ENCODE measurements at regions not wholly inside any gene's neighbourhood (a gene's known extent, or its start where the extent isn't known, plus 50 kb on each side); places are given as distances from the start of the nearest gene placed in this dataset.
A peak's percentile ranks its signal among the peaks of the same experiment; 100 is the strongest.

- FAIRE-seq (no peak), DNase-seq (ENCODE audit: low read depth) (peak; percentile 62)
- Histone ChIP-seq H3K36me3 (ENCODE audit: control insufficient read depth, insufficient read depth, low read length) (no peaks in the 10 kb centered on the region), H3K4me3 (ENCODE audit: low read depth, low read length) (no peak overlapping the region), H3K27me3 (ENCODE audit: control insufficient read depth, insufficient read depth, low read length) (no peaks in the 10 kb centered on the region)
- no peak for TF ChIP-seq CTCF (IDR thresholded peaks at IDR 0.05; ENCODE audit: insufficient read depth, low read length, severe bottlenecking)
These were observed 60.1 kb upstream of the PLEKHG1 start for GRCh38 chr6:150539568-150539967.

GRCh38 chr6:150541576-150541975 is 58.1 kb upstream of the PLEKHG1 start:
- no peaks in the 10 kb centered on the region for H3K36me3 ChIP-seq (ENCODE audit: control insufficient read depth, insufficient read depth, low read length)
- no peak for DNase-seq (ENCODE audit: low read depth)
- FAIRE-seq, result no peak
- peaks cover 2% of the 10 kb centered on the region for H3K27me3 ChIP-seq (ENCODE audit: control insufficient read depth, insufficient read depth, low read length)
- TF ChIP-seq CTCF (IDR thresholded peaks at IDR 0.05; ENCODE audit: insufficient read depth, low read length, severe bottlenecking), result no peak
- no peak overlapping the region for H3K4me3 ChIP-seq (ENCODE audit: low read depth, low read length)

GRCh38 chr6:150543178-150543577 is 56.5 kb upstream of the PLEKHG1 start:
- no peak for TF ChIP-seq CTCF (IDR thresholded peaks at IDR 0.05; ENCODE audit: insufficient read depth, low read length, severe bottlenecking)
- no peaks in the 10 kb centered on the region for H3K36me3 ChIP-seq (ENCODE audit: control insufficient read depth, insufficient read depth, low read length)
- FAIRE-seq (no peak), DNase-seq (ENCODE audit: low read depth) (no peak)
- peaks cover 2% of the 10 kb centered on the region for H3K27me3 ChIP-seq (ENCODE audit: control insufficient read depth, insufficient read depth, low read length)
- H3K4me3 ChIP-seq (ENCODE audit: low read depth, low read length), result no peak overlapping the region

GRCh38 chr6:150544793-150545192 is 54.9 kb upstream of the PLEKHG1 start:
- Histone ChIP-seq H3K27me3 (ENCODE audit: control insufficient read depth, insufficient read depth, low read length) (peaks cover 2% of the 10 kb centered on the region), H3K36me3 (ENCODE audit: control insufficient read depth, insufficient read depth, low read length) (no peaks in the 10 kb centered on the region), H3K4me3 (ENCODE audit: low read depth, low read length) (no peak overlapping the region)
- FAIRE-seq (no peak), DNase-seq (ENCODE audit: low read depth) (no peak)
- no peak for TF ChIP-seq CTCF (IDR thresholded peaks at IDR 0.05; ENCODE audit: insufficient read depth, low read length, severe bottlenecking)

GRCh38 chr6:150546457-150546856 is 53.2 kb upstream of the PLEKHG1 start:
- DNase-seq (ENCODE audit: low read depth) (no peak), FAIRE-seq (no peak)
- Histone ChIP-seq H3K27me3 (ENCODE audit: control insufficient read depth, insufficient read depth, low read length) (peaks cover 2% of the 10 kb centered on the region), H3K36me3 (ENCODE audit: control insufficient read depth, insufficient read depth, low read length) (no peaks in the 10 kb centered on the region), H3K4me3 (ENCODE audit: low read depth, low read length) (no peak overlapping the region)
- no peak for TF ChIP-seq CTCF (IDR thresholded peaks at IDR 0.05; ENCODE audit: insufficient read depth, low read length, severe bottlenecking)

GRCh38 chr6:150547502-150548222 is 52.0 kb upstream of the PLEKHG1 start:
- no peak for DNase-seq (ENCODE audit: low read depth)
- no peak for FAIRE-seq
- Histone ChIP-seq H3K4me3 (ENCODE audit: low read depth, low read length) (no peak overlapping the region), H3K36me3 (ENCODE audit: control insufficient read depth, insufficient read depth, low read length) (no peaks in the 10 kb centered on the region), H3K27me3 (ENCODE audit: control insufficient read depth, insufficient read depth, low read length) (peaks cover 2% of the 10 kb centered on the region)
- no peak for TF ChIP-seq CTCF (IDR thresholded peaks at IDR 0.05; ENCODE audit: insufficient read depth, low read length, severe bottlenecking)
